ENCODE measurements at regions not wholly inside any gene's neighbourhood (a gene's known extent, or its start where the extent isn't known, plus 50 kb on each side); places are given as distances from the start of the nearest gene placed in this dataset.

DNA sequence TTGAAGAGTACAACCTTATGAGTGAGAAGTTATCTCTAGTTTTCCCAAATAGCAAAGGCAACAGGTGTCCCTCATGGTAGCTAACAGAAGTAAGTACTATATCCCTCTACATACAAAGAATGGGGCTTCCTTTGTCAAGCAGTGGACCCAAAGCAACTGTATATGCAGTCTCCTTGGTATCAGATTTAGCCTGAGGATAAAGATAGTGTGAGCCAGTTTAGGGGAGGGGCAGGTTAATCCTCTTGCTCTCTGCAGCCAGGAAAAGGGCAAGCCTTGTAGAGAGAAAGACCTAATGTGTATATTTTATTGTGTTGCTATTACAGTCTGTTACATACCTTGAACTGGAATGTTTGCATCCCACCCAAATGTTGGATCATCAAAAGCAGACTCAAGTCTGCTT is 117.9 kb upstream of the COL8A1 start:
- Histone ChIP-seq H4K20me1 (ENCODE audit: insufficient read depth) (no peaks in the 10 kb centered on the region), H3K27ac (no peak overlapping the region), H3K9ac (no peak overlapping the region), H3K36me3 (ENCODE audit: insufficient read depth) (no peaks in the 10 kb centered on the region), H2AFZ (ENCODE audit: low read depth) (no peak overlapping the region), H3K4me1 (ENCODE audit: low read depth, poor library complexity, severe bottlenecking) (no peaks in the 10 kb centered on the region), H3K4me2 (no peak overlapping the region), H3K4me3 (IDR thresholded peaks at IDR 0.05; ENCODE audit: insufficient read depth, low read depth, low read length) (no peak overlapping the region), H3K79me2 (ENCODE audit: insufficient read depth, low read depth) (no peaks in the 10 kb centered on the region), H3K27me3 (ENCODE audit: insufficient read depth, low read depth) (no peaks in the 10 kb centered on the region)
- TF ChIP-seq, protein P1, sequence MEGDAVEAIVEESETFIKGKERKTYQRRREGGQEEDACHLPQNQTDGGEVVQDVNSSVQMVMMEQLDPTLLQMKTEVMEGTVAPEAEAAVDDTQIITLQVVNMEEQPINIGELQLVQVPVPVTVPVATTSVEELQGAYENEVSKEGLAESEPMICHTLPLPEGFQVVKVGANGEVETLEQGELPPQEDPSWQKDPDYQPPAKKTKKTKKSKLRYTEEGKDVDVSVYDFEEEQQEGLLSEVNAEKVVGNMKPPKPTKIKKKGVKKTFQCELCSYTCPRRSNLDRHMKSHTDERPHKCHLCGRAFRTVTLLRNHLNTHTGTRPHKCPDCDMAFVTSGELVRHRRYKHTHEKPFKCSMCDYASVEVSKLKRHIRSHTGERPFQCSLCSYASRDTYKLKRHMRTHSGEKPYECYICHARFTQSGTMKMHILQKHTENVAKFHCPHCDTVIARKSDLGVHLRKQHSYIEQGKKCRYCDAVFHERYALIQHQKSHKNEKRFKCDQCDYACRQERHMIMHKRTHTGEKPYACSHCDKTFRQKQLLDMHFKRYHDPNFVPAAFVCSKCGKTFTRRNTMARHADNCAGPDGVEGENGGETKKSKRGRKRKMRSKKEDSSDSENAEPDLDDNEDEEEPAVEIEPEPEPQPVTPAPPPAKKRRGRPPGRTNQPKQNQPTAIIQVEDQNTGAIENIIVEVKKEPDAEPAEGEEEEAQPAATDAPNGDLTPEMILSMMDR (conservative IDR thresholded peaks at IDR 0.05; ENCODE audit: low read depth, low read length), result no peak

DNA sequence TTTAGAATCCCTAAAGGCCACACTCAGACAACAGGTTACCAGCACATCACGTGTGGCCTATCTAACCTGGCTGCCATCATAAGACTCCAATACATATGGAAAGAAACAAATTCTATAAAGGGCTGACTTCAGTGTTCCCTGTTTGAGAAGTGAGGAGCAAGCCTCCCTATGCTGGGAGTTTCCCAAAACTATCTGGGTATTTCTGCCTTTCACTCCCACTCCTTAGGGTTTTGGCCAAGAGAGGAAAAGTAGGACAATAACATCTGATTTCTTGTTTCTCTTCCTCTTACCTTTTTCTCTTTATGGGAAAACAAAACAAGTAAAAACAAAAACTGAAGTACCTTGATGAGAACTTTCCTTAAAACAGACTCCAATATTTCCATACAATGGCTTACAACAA is 121.5 kb upstream of the COL8A1 start:
- H3K27me3 ChIP-seq (ENCODE audit: insufficient read depth, low read depth), result no peaks in the 10 kb centered on the region
- no peaks in the 10 kb centered on the region for H3K4me1 ChIP-seq (ENCODE audit: low read depth, poor library complexity, severe bottlenecking)
- no peaks in the 10 kb centered on the region for H3K36me3 ChIP-seq (ENCODE audit: insufficient read depth)
- TF ChIP-seq, protein P1 (conservative IDR thresholded peaks at IDR 0.05; ENCODE audit: low read depth, low read length), result no peak
- H3K79me2 ChIP-seq (ENCODE audit: insufficient read depth, low read depth), result no peaks in the 10 kb centered on the region
- no peak overlapping the region for H2AFZ ChIP-seq (ENCODE audit: low read depth)
- H3K4me2 ChIP-seq, result no peak overlapping the region
- no peaks in the 10 kb centered on the region for H4K20me1 ChIP-seq (ENCODE audit: insufficient read depth)
- H3K9ac ChIP-seq, result no peak overlapping the region
- no peak overlapping the region for H3K4me3 ChIP-seq (IDR thresholded peaks at IDR 0.05; ENCODE audit: insufficient read depth, low read depth, low read length)
- no peak overlapping the region for H3K27ac ChIP-seq

DNA sequence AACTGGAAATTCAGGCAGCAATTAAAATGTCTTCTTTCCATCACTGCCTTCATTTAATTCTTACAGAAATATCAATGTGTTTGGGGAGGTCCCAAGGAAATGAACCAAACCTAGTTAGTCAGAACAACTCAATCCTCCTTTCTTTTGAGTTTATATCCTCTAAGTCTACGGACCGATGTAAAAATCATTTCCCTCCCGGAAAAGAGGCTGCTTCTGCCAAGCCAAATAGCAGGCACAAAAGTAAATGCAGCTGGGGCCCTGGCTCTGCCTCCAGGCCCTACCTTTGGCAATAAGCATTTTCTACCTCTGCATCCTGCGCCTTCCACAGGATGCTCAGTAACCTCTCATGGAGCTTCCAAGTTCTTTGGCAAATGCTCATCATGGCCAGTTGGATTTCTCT is 122.5 kb upstream of the COL8A1 start:
- TF ChIP-seq, protein P1 (conservative IDR thresholded peaks at IDR 0.05; ENCODE audit: low read depth, low read length), result no peak
- Histone ChIP-seq H3K36me3 (ENCODE audit: insufficient read depth) (no peaks in the 10 kb centered on the region), H3K4me3 (IDR thresholded peaks at IDR 0.05; ENCODE audit: insufficient read depth, low read depth, low read length) (no peak overlapping the region), H3K27me3 (ENCODE audit: insufficient read depth, low read depth) (no peaks in the 10 kb centered on the region), H3K79me2 (ENCODE audit: insufficient read depth, low read depth) (no peaks in the 10 kb centered on the region), H3K27ac (no peak overlapping the region), H3K4me2 (no peak overlapping the region), H4K20me1 (ENCODE audit: insufficient read depth) (no peaks in the 10 kb centered on the region), H3K4me1 (ENCODE audit: low read depth, poor library complexity, severe bottlenecking) (no peaks in the 10 kb centered on the region), H3K9ac (no peak overlapping the region), H2AFZ (ENCODE audit: low read depth) (no peak overlapping the region)

DNA sequence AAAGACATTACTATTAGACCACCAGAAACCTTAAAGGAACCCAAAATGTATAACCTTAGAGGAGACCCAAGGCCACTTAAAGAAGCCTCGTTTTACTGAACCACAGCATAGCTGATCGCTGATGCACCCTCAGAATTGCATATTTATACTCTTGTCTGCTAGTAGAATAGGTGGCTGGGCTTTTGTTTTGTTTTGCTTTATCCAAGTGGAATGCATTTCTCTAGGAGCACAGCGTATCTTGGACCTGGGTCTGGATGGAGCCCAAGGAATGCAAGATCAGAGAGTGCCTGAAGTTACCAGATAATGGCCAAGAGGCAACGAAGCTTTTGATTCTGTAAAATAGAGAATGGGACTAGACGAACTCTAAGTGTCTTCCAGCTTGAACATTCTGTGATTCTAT is 129.2 kb upstream of the COL8A1 start:
- H3K4me1 ChIP-seq (ENCODE audit: low read depth, poor library complexity, severe bottlenecking), result peaks cover 28% of the 10 kb centered on the region
- TF ChIP-seq, protein P1 (conservative IDR thresholded peaks at IDR 0.05; ENCODE audit: low read depth, low read length), result no peak
- no peak overlapping the region for H3K27ac ChIP-seq
- no peak overlapping the region for H3K9ac ChIP-seq
- no peak overlapping the region for H3K4me3 ChIP-seq (IDR thresholded peaks at IDR 0.05; ENCODE audit: insufficient read depth, low read depth, low read length)
- no peaks in the 10 kb centered on the region for H3K79me2 ChIP-seq (ENCODE audit: insufficient read depth, low read depth)
- H3K4me2 ChIP-seq, result no peak overlapping the region
- H2AFZ ChIP-seq (ENCODE audit: low read depth), result no peak overlapping the region
- H4K20me1 ChIP-seq (ENCODE audit: insufficient read depth), result no peaks in the 10 kb centered on the region
- H3K36me3 ChIP-seq (ENCODE audit: insufficient read depth), result no peaks in the 10 kb centered on the region
- no peaks in the 10 kb centered on the region for H3K27me3 ChIP-seq (ENCODE audit: insufficient read depth, low read depth)

DNA sequence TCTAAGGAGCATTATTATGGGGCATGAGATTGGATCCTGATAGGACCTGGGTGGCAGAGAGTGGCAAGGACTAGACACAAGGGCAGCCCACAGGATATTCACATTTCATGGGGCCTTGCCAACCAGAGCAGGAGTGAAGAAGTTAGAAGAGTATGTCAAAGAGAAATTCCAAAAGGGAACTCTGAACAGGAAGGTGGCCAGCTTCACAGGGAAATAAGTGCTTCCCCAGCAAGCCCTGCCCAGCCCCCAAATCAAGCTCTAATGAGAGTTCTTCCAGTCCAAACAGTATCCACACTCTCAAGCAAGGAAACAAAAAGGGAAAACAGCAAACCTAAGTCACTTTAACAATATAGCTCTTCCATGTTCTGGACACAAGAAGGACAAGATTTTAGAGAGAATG is 130.2 kb upstream of the COL8A1 start:
- Histone ChIP-seq H2AFZ (ENCODE audit: low read depth) (no peak overlapping the region), H3K4me3 (IDR thresholded peaks at IDR 0.05; ENCODE audit: insufficient read depth, low read depth, low read length) (no peak overlapping the region), H3K27ac (no peak overlapping the region), H3K27me3 (ENCODE audit: insufficient read depth, low read depth) (no peaks in the 10 kb centered on the region), H4K20me1 (ENCODE audit: insufficient read depth) (no peaks in the 10 kb centered on the region), H3K79me2 (ENCODE audit: insufficient read depth, low read depth) (no peaks in the 10 kb centered on the region), H3K9ac (no peak overlapping the region), H3K4me2 (no peak overlapping the region), H3K36me3 (ENCODE audit: insufficient read depth) (no peaks in the 10 kb centered on the region), H3K4me1 (ENCODE audit: low read depth, poor library complexity, severe bottlenecking) (peaks cover 32% of the 10 kb centered on the region)
- TF ChIP-seq, protein P1 (conservative IDR thresholded peaks at IDR 0.05; ENCODE audit: low read depth, low read length), result no peak
